ENCODE measurements at regions not wholly inside any gene's neighbourhood (a gene's known extent, or its start where the extent isn't known, plus 50 kb on each side); places are given as distances from the start of the nearest gene placed in this dataset.

- TF ChIP-seq CTCF (conservative IDR thresholded peaks at IDR 0.05 in 1 of 2, IDR thresholded peaks at IDR 0.05 in 1 of 2; ENCODE audit: low read depth in 1 of 2, low read length in 2 of 2) (no peak), EZH2 (IDR thresholded peaks at IDR 0.05; ENCODE audit: low read length, missing control alignments) (no peak)
Measured at GRCh38 chr14:35235840-35236239, 56.3 kb upstream of the PSMA6 start.
